HL-60 (cell line): ENCODE measurements at regions not wholly inside any gene's neighbourhood (a gene's known extent, or its start where the extent isn't known, plus 50 kb on each side); places are given as distances from the start of the nearest gene placed in this dataset.

ENCODE experiments used
- DNase-seq, 2 experiments: peaks; one replicate each; pipeline ENCODE4 v3.0.0-alpha.2; 2010 to 2020; ENCODE audit warnings: low read depth in 1 of 2, low spot score in 1 of 2
- H3K27ac ChIP-seq: fragments of 250-450 bp; sonication (Bioruptor Pico); replicated peaks from 2 replicates; pipeline ENCODE4 v1.5.1; 2020; ENCODE audit warnings: mild to moderate bottlenecking, moderate library complexity
- H3K27me3 ChIP-seq: fragments of 250-450 bp; sonication (Bioruptor Pico); 2 replicates; pipeline ENCODE4 v1.5.1; 2021; ENCODE audit warnings: mild to moderate bottlenecking, moderate library complexity; ENCODE audit not compliant: insufficient read depth, poor library complexity, severe bottlenecking
- H3K4me3 ChIP-seq: replicated peaks from 2 replicates; pipeline ENCODE4 v1.5.1; 2011; ENCODE audit warnings: mild to moderate bottlenecking, control low read depth, low read length; ENCODE audit not compliant: insufficient read depth
- CTCF ChIP-seq: IDR thresholded peaks from one replicate; pipeline ENCODE4 v1.5.1; 2011; ENCODE audit warnings: low read length, control low read depth, inconsistent platforms; ENCODE audit not compliant: insufficient read depth
- GABPA ChIP-seq: IDR thresholded peaks from 2 replicates; pipeline ENCODE4 v1.6.1; 2012; ENCODE audit warnings: low read depth
- POLR2AphosphoS5 ChIP-seq: IDR thresholded peaks from 2 replicates; pipeline ENCODE4 v1.6.1; 2012; ENCODE audit warnings: low read depth
- SPI1 ChIP-seq: IDR thresholded peaks from 2 replicates; pipeline ENCODE4 v1.6.1; 2012; ENCODE audit warnings: low read depth, mild to moderate bottlenecking, borderline replicate concordance
- TF ChIP-seq, protein P1 (sequence below): IDR thresholded peaks from 2 replicates; pipeline ENCODE4 v1.6.1; 2012; ENCODE audit warnings: low read depth; ENCODE audit not compliant: insufficient replicate concordance

GRCh38 chr10:42984035-42984610, 92.7 kb upstream of the RET start:
- H3K27ac ChIP-seq = no peak overlapping the region
- TF ChIP-seq SPI1 (no peak), POLR2AphosphoS5 (no peak), CTCF (no peak), GABPA (no peak)
- TF ChIP-seq, protein P1, sequence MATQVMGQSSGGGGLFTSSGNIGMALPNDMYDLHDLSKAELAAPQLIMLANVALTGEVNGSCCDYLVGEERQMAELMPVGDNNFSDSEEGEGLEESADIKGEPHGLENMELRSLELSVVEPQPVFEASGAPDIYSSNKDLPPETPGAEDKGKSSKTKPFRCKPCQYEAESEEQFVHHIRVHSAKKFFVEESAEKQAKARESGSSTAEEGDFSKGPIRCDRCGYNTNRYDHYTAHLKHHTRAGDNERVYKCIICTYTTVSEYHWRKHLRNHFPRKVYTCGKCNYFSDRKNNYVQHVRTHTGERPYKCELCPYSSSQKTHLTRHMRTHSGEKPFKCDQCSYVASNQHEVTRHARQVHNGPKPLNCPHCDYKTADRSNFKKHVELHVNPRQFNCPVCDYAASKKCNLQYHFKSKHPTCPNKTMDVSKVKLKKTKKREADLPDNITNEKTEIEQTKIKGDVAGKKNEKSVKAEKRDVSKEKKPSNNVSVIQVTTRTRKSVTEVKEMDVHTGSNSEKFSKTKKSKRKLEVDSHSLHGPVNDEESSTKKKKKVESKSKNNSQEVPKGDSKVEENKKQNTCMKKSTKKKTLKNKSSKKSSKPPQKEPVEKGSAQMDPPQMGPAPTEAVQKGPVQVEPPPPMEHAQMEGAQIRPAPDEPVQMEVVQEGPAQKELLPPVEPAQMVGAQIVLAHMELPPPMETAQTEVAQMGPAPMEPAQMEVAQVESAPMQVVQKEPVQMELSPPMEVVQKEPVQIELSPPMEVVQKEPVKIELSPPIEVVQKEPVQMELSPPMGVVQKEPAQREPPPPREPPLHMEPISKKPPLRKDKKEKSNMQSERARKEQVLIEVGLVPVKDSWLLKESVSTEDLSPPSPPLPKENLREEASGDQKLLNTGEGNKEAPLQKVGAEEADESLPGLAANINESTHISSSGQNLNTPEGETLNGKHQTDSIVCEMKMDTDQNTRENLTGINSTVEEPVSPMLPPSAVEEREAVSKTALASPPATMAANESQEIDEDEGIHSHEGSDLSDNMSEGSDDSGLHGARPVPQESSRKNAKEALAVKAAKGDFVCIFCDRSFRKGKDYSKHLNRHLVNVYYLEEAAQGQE = no peak
- no peak for DNase-seq
- H3K27me3 ChIP-seq = no peaks in the 10 kb centered on the region
- H3K4me3 ChIP-seq = no peak overlapping the region

DNA sequence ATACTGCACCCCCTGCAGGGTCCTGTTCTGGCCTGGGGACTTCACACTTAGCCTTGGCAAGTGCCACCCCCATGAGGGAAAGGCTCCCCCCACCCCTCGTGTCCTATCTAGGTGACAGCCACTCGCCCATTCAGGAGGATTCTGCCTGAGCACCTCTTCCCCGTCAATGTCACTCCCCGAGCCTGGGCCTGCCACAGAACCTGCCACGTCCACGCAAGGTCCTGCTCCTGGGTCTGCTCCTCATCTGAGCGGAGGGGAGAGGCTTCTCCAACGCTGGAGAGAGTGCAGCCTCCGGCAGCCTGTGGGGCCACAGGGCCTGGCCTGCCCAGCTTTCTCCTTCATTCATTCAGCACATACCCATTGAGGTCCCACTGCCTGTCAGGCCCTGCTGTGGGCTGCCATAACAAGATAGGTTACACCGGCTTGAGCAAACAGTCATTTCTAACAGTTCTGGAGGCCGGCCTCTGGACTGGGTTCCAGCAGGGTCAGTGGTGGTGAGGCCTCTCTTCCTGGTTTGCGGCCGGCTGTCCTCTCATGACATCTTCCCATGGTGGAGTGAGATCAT, 92.0 kb upstream of the RET start:
- Histone ChIP-seq H3K27me3 (no peaks in the 10 kb centered on the region), H3K27ac (no peak overlapping the region), H3K4me3 (no peak overlapping the region)
- DNase-seq = no peak
- TF ChIP-seq SPI1 (no peak), POLR2AphosphoS5 (no peak), GABPA (no peak), CTCF (no peak)
- TF ChIP-seq, protein P1 = no peak

- TF ChIP-seq, protein P1 = no peak
- TF ChIP-seq GABPA = no peak
- TF ChIP-seq SPI1 = no peak
- no peak for TF ChIP-seq POLR2AphosphoS5
- TF ChIP-seq CTCF = no peak
- no peak for DNase-seq
- H3K27me3 ChIP-seq = no peaks in the 10 kb centered on the region
- H3K4me3 ChIP-seq = no peak overlapping the region
- H3K27ac ChIP-seq = no peak overlapping the region
Measured at GRCh38 chr10:42985436-42986316, 91.2 kb upstream of the RET start.
